GM04504 (cell line): ENCODE measurements at regions not wholly inside any gene's neighbourhood (a gene's known extent, or its start where the extent isn't known, plus 50 kb on each side); places are given as distances from the start of the nearest gene placed in this dataset.

Experiments
- DNase-seq: peaks from one replicate; pipeline ENCODE4 v3.0.0-alpha.2; 2012; ENCODE audit warnings: low read depth

- no peak for DNase-seq
Observed at GRCh38 chr4:44120646-44121045, 328.0 kb downstream of the KCTD8 start.

GRCh38 chr4:44121210-44121609 lies 327.4 kb downstream of the KCTD8 start:
- no peak for DNase-seq
